Left lobe of liver (tissue), 2 donors: ENCODE measurements at regions not wholly inside any gene's neighbourhood (a gene's known extent, or its start where the extent isn't known, plus 50 kb on each side); places are given as distances from the start of the nearest gene placed in this dataset.

ENCODE experiments used
- ATAC-seq: fragments of 200-7000 bp; cut with Tn5 transposase; one replicate; pipeline ENCODE4 v1.9.1; 2020; ENCODE audit warnings: mild to moderate bottlenecking, moderate library complexity
- DNase-seq: peaks from one replicate; pipeline ENCODE4 v3.0.0-alpha.2; 2020; ENCODE audit warnings: low spot score
- donor health status: DM: no; HTN: no; CAD: no; lungs with moderate emphysema.
- donor health status: DM: no; HTN: yes; CAD: no.

- no peak for DNase-seq
- no peak for ATAC-seq
Observed at GRCh38 chr1:11373029-11373894, 100.3 kb downstream of the UBIAD1 start.

GRCh38 chr1:11373895-11374747, 101.1 kb downstream of the UBIAD1 start:
- ATAC-seq (no peak), DNase-seq (no peak)

GRCh38 chr1:11374748-11375110, 101.7 kb downstream of the UBIAD1 start:
- ATAC-seq, result no peak
- DNase-seq, result no peak

- no peak for DNase-seq
- ATAC-seq, result no peak
Observed at GRCh38 chr1:11377001-11377583, 101.9 kb upstream of the DISP3 start.

GRCh38 chr1:11377954-11378353, 101.0 kb upstream of the DISP3 start:
- DNase-seq (no peak), ATAC-seq (no peak)

GRCh38 chr1:11379851-11380250, 99.1 kb upstream of the DISP3 start:
- no peak for ATAC-seq

GRCh38 chr1:11380500-11380899, 98.5 kb upstream of the DISP3 start:
- DNase-seq (no peak), ATAC-seq (no peak)

More at GRCh38 chr1:11379851-11380250, 99.1 kb upstream of the DISP3 start:
- DNase-seq, result no peak

- ATAC-seq (no peak), DNase-seq (no peak)
Observed at GRCh38 chr1:11383553-11384169, 95.3 kb upstream of the DISP3 start.

GRCh38 chr1:11384170-11384554, 94.8 kb upstream of the DISP3 start:
- DNase-seq, result no peak

GRCh38 chr1:11387829-11388228, 91.1 kb upstream of the DISP3 start:
- no peak for DNase-seq
- ATAC-seq, result no peak

More at GRCh38 chr1:11384170-11384554, 94.8 kb upstream of the DISP3 start:
- ATAC-seq, result no peak

GRCh38 chr1:11388617-11389016, 90.3 kb upstream of the DISP3 start:
- DNase-seq (no peak), ATAC-seq (no peak)

- ATAC-seq (no peak), DNase-seq (no peak)
Observed at GRCh38 chr1:11391327-11391726, 87.6 kb upstream of the DISP3 start.

GRCh38 chr1:11391886-11392285, 87.1 kb upstream of the DISP3 start:
- ATAC-seq, result no peak

GRCh38 chr1:11394592-11395245, 84.2 kb upstream of the DISP3 start:
- ATAC-seq (no peak), DNase-seq (no peak)

More at GRCh38 chr1:11391886-11392285, 87.1 kb upstream of the DISP3 start:
- no peak for DNase-seq

GRCh38 chr1:11395616-11396015, 83.3 kb upstream of the DISP3 start:
- no peak for DNase-seq
- no peak for ATAC-seq

GRCh38 chr1:11397151-11397901, 81.6 kb upstream of the DISP3 start:
- no peak for ATAC-seq
- DNase-seq, result no peak

- DNase-seq (no peak), ATAC-seq (no peak)
Observed at GRCh38 chr1:11399250-11399649, 79.7 kb upstream of the DISP3 start.

- ATAC-seq (no peak), DNase-seq (no peak)
Observed at GRCh38 chr1:11400155-11400554, 78.8 kb upstream of the DISP3 start.

- ATAC-seq (no peak), DNase-seq (no peak)
Observed at GRCh38 chr1:11400567-11400966, 78.4 kb upstream of the DISP3 start.

- no peak for ATAC-seq
- no peak for DNase-seq
Observed at GRCh38 chr1:11406845-11407244, 72.1 kb upstream of the DISP3 start.
